MCF 10A (cell line): ENCODE measurements at regions not wholly inside any gene's neighbourhood (a gene's known extent, or its start where the extent isn't known, plus 50 kb on each side); places are given as distances from the start of the nearest gene placed in this dataset.
"Not testable (repeated sequence)": the region's sequence is repeated elsewhere in the genome, so short reads cannot be mapped to it uniquely, and the experiment has no call there.

ENCODE experiments used
- BruUV-seq: library from RNA; stranded (reverse); fragments of 400-500 nt; replicated peaks from 2 replicates; lab custom pipeline; 2021; lab: Mats Ljungman, UMichigan
- CTCF ChIA-PET: fragments of 300-600 bp; sonication (Branson Sonifier 250); formaldehyde crosslinking; extraction: SDS; loops from one replicate; lab custom pipeline; 2021; ENCODE audit warnings: antibody characterized with exemption, inconsistent platforms; lab: Yijun Ruan, JAX
- POLR2A ChIA-PET: fragments of 300-600, 350-650 bp; sonication (Branson Sonifier 250); formaldehyde crosslinking; extraction: SDS; loops from one replicate; lab custom pipeline; 2020; ENCODE audit warnings: antibody characterized with exemption, inconsistent platforms; lab: Yijun Ruan, JAX
- DNase-seq: peaks from one replicate; pipeline ENCODE4 v3.0.0-alpha.2; 2018; ENCODE audit not compliant: unreplicated experiment
- H3K27ac Mint-ChIP-seq: one replicate; pipeline ENCODE4 v1.8.0; 2022; ENCODE audit warnings: mild to moderate bottlenecking, low read depth, mixed read lengths; ENCODE audit not compliant: unreplicated experiment
- H3K27me3 Mint-ChIP-seq: one replicate; pipeline ENCODE4 v1.8.0; 2022; ENCODE audit warnings: mixed read lengths; ENCODE audit not compliant: insufficient read depth, unreplicated experiment
- H3K36me3 Mint-ChIP-seq: one replicate; pipeline ENCODE4 v1.8.0; 2022; ENCODE audit warnings: mild to moderate bottlenecking, moderate library complexity, mixed read lengths; ENCODE audit not compliant: insufficient read depth, unreplicated experiment
- H3K4me1 Mint-ChIP-seq: one replicate; pipeline ENCODE4 v1.8.0; 2022; ENCODE audit warnings: mixed read lengths; ENCODE audit not compliant: insufficient read depth, unreplicated experiment
- H3K4me3 Mint-ChIP-seq: one replicate; pipeline ENCODE4 v1.8.0; 2022; ENCODE audit warnings: mild to moderate bottlenecking, moderate library complexity, mixed read lengths; ENCODE audit not compliant: unreplicated experiment
- H3K9me3 Mint-ChIP-seq: one replicate; pipeline ENCODE4 v1.8.0; 2022; ENCODE audit warnings: mixed read lengths; ENCODE audit not compliant: unreplicated experiment
- intact Hi-C: fragments of 100-400 bp; cut with micrococcal nuclease; formaldehyde crosslinking; loops from 2 replicates; pipeline ENCODE4 v1.14.1; 2022
- TF ChIP-seq, protein P1 (sequence below): fragments of 200-600 bp; IDR thresholded peaks from one replicate; pipeline ENCODE4 v1.8.0; 2022; ENCODE audit warnings: antibody characterized with exemption, mild to moderate bottlenecking; ENCODE audit not compliant: unreplicated experiment

GRCh38 chr16:86347916-86348555 lies 162.3 kb upstream of the FOXF1 start:
- intact Hi-C loops = no loop called here
- no TSS peak for BruUV-seq
- ChIA-PET POLR2A (no interaction called here), CTCF (interaction anchor here (0.6 to 1.3 kb wide), 3 partner anchors 11 to 860 kb away, joined by 3 to 5 read pairs (median 3); no protein-coding TSS in a partner anchor)
- TF ChIP-seq, protein P1, sequence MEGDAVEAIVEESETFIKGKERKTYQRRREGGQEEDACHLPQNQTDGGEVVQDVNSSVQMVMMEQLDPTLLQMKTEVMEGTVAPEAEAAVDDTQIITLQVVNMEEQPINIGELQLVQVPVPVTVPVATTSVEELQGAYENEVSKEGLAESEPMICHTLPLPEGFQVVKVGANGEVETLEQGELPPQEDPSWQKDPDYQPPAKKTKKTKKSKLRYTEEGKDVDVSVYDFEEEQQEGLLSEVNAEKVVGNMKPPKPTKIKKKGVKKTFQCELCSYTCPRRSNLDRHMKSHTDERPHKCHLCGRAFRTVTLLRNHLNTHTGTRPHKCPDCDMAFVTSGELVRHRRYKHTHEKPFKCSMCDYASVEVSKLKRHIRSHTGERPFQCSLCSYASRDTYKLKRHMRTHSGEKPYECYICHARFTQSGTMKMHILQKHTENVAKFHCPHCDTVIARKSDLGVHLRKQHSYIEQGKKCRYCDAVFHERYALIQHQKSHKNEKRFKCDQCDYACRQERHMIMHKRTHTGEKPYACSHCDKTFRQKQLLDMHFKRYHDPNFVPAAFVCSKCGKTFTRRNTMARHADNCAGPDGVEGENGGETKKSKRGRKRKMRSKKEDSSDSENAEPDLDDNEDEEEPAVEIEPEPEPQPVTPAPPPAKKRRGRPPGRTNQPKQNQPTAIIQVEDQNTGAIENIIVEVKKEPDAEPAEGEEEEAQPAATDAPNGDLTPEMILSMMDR = no peak
- H3K36me3 Mint-ChIP-seq = no peaks in the 10 kb centered on the region
- no peaks in the 10 kb centered on the region for H3K9me3 Mint-ChIP-seq
- peaks cover 27% of the 10 kb centered on the region for H3K4me1 Mint-ChIP-seq
- H3K27me3 Mint-ChIP-seq = peaks cover 9% of the 10 kb centered on the region
- DNase-seq = no peak
- no peak overlapping the region for H3K4me3 Mint-ChIP-seq
- H3K27ac Mint-ChIP-seq = no peak overlapping the region

DNA sequence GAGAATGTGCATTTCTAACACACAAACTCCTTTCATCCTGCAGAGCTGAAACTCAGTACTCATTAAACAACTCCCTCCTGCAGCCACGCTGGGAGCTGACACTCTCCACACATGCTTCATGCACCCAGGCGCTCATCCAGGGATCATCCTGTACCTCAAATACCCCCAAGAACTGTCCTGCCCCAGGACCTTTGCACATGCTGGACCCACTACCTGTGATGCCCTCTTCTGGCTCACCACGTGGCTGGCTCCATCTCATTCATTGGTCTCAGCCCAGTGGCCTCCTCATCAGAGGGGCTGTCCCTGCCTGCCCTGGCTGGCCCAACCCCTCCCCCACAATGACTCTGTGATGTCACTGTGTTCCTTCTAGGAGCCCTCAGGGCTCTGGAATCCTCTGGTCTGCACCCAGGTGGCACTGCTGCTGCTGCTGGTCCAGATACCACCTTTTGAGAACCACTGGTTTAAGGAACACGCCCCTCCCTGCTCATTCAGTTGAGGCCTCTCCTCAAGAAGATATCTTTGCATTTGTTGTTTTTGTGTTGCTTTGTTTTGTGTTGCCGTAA lies 160.9 kb upstream of the FOXF1 start:
- no peaks in the 10 kb centered on the region for H3K9me3 Mint-ChIP-seq
- no peak overlapping the region for H3K27ac Mint-ChIP-seq
- ChIA-PET POLR2A (no interaction called here), CTCF (interaction anchor here (0.9 to 1.0 kb wide), 2 partner anchors 168 to 171 kb away, joined by 3 to 4 read pairs; no protein-coding TSS in a partner anchor)
- TF ChIP-seq, protein P1 = no peak
- H3K36me3 Mint-ChIP-seq = no peaks in the 10 kb centered on the region
- BruUV-seq = no TSS peak
- H3K4me1 Mint-ChIP-seq = peaks cover 26% of the 10 kb centered on the region
- intact Hi-C loops = no loop called here
- no peaks in the 10 kb centered on the region for H3K27me3 Mint-ChIP-seq
- no peak for DNase-seq
- no peak overlapping the region for H3K4me3 Mint-ChIP-seq

DNA sequence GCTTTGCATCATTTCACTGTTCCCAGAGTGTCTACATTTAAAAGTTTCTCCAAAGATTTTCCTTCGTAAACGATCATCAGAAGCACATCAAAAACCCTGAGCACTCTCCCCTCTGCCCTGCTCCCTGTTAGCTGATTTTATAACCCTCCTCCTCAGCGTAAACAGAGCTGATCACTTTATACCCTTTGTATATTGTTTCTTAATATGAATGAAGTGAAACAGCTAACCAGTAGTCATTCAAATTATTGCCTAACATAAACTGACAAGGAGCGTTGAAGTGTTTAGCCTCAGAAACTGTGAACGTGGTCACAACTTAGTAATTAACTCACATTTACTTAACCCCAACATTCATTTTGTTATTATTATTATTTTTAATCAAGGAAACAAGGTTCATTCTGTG lies 160.0 kb upstream of the FOXF1 start:
- POLR2A ChIA-PET = no interaction called here
- CTCF ChIA-PET = interaction anchor here (0.9 to 1.0 kb wide), 3 partner anchors 167 to 529 kb away, joined by 3 to 4 read pairs (median 4); no protein-coding TSS in a partner anchor
- TF ChIP-seq, protein P1 = no peak
- no TSS peak for BruUV-seq
- Mint-ChIP-seq H3K4me1 (peaks cover 35% of the 10 kb centered on the region), H3K4me3 (no peak overlapping the region), H3K36me3 (no peaks in the 10 kb centered on the region), H3K27me3 (no peaks in the 10 kb centered on the region), H3K27ac (no peak overlapping the region), H3K9me3 (no peaks in the 10 kb centered on the region)
- DNase-seq = no peak
- intact Hi-C loops = no loop called here

GRCh38 chr16:86351041-86351784 lies 159.1 kb upstream of the FOXF1 start:
- ChIA-PET POLR2A (no interaction called here), CTCF (interaction anchor here (0.7 kb wide), 2 partner anchors 11 to 71 kb away, joined by 3 read pairs; no protein-coding TSS in a partner anchor)
- H3K9me3 Mint-ChIP-seq = peaks cover 7% of the 10 kb centered on the region
- BruUV-seq = no TSS peak
- H3K4me1 Mint-ChIP-seq = peaks cover 39% of the 10 kb centered on the region
- no peak overlapping the region for H3K4me3 Mint-ChIP-seq
- intact Hi-C loops = no loop called here
- H3K27ac Mint-ChIP-seq = peak overlapping the region; percentile 35
- TF ChIP-seq, protein P1 = no peak
- DNase-seq = no peak
- H3K27me3 Mint-ChIP-seq = no peaks in the 10 kb centered on the region
- no peaks in the 10 kb centered on the region for H3K36me3 Mint-ChIP-seq

- POLR2A ChIA-PET, H3K4me3 Mint-ChIP-seq, intact Hi-C loops, H3K27me3 Mint-ChIP-seq, BruUV-seq, H3K36me3 Mint-ChIP-seq: not testable (repeated sequence)
- Mint-ChIP-seq H3K9me3 (peaks cover 10% of the 10 kb centered on the region), H3K27ac (peak overlapping the region; percentile 35), H3K4me1 (peaks cover 39% of the 10 kb centered on the region)
- CTCF ChIA-PET = interaction anchor here (0.7 kb wide), 2 partner anchors 11 to 71 kb away, joined by 3 read pairs; no protein-coding TSS in a partner anchor
- peak; percentile 39 for DNase-seq
Measured at GRCh38 chr16:86351785-86352139, 158.6 kb upstream of the FOXF1 start.
